ENCODE measurements at regions not wholly inside any gene's neighbourhood (a gene's known extent, or its start where the extent isn't known, plus 50 kb on each side); places are given as distances from the start of the nearest gene placed in this dataset.
"Not testable (repeated sequence)": the region's sequence is repeated elsewhere in the genome, so short reads cannot be mapped to it uniquely, and the experiment has no call there.

DNA sequence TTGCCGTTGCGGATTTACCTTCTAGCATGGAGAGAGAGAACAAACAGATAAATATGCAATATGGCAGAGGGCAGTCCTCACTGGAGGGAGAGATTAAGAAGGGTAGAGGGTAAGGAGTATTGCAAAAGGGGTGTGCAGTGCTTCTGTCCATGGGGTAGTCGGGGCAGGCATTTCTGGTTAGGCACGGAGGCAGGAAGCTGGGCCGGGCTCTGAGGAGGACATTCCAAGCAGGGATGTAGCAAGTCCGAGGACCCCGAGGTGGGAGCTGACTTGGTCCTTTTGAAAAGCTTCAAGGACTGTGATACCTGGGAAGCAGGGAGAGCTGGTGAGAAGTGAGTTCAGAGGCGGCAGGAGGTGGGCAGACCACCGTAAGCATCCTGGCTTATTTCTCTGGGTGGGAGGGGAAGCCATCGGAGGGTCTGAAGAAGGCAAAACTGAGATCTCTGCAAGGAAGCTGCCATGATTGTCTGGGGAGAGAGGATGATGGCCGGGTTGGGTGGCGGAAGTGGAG is 214.9 kb downstream of the FGF9 start:
- H3K4me3 ChIP-seq: no peak overlapping the region
- H3K4me1 ChIP-seq: no peaks in the 10 kb centered on the region
- H3K36me3 ChIP-seq: no peaks in the 10 kb centered on the region
- H3K27ac ChIP-seq: no peak overlapping the region
- intact Hi-C loops (cut with DNase I; ENCODE audit: low total_unique reads): no loop called here
- H3K9me3 ChIP-seq: no peaks in the 10 kb centered on the region
- no peaks in the 10 kb centered on the region for H3K27me3 ChIP-seq
- no peak for DNase-seq (ENCODE audit: low spot score in 2 of 2)
- TF ChIP-seq, protein P1, sequence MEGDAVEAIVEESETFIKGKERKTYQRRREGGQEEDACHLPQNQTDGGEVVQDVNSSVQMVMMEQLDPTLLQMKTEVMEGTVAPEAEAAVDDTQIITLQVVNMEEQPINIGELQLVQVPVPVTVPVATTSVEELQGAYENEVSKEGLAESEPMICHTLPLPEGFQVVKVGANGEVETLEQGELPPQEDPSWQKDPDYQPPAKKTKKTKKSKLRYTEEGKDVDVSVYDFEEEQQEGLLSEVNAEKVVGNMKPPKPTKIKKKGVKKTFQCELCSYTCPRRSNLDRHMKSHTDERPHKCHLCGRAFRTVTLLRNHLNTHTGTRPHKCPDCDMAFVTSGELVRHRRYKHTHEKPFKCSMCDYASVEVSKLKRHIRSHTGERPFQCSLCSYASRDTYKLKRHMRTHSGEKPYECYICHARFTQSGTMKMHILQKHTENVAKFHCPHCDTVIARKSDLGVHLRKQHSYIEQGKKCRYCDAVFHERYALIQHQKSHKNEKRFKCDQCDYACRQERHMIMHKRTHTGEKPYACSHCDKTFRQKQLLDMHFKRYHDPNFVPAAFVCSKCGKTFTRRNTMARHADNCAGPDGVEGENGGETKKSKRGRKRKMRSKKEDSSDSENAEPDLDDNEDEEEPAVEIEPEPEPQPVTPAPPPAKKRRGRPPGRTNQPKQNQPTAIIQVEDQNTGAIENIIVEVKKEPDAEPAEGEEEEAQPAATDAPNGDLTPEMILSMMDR (IDR thresholded peaks at IDR 0.05): no peak
- TF ChIP-seq POLR2A (IDR thresholded peaks at IDR 0.05) (no peak), POLR2AphosphoS5 (IDR thresholded peaks at IDR 0.05) (no peak)

DNA sequence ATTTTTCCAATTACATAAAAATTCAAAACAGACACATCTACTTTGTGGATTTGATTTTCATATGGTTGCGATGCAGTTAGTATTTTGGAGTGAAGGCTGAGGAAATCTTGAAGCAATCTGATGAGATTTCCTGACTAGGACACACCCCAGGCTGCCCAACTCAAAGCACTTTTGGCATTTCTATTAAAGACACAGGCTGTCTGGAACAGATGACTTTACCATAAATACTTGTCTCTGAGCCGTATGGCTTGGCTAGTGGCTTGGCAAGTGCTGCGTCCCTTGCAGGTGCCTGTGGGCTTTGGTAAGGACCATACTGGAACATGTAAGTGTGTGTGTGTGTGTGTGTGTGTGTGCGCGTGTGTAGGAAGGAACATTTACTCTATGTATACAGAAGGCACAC is 218.8 kb downstream of the FGF9 start:
- DNase-seq (ENCODE audit: low spot score in 2 of 2): no peak
- no peak for TF ChIP-seq POLR2A (IDR thresholded peaks at IDR 0.05)
- TF ChIP-seq POLR2AphosphoS5 (IDR thresholded peaks at IDR 0.05): no peak
- TF ChIP-seq, protein P1 (IDR thresholded peaks at IDR 0.05): no peak
- Histone ChIP-seq H3K4me1 (no peaks in the 10 kb centered on the region), H3K27me3 (no peaks in the 10 kb centered on the region), H3K36me3 (no peaks in the 10 kb centered on the region), H3K9me3 (no peaks in the 10 kb centered on the region), H3K4me3 (no peak overlapping the region), H3K27ac (no peak overlapping the region)
- intact Hi-C loops (cut with DNase I; ENCODE audit: low total_unique reads): no loop called here

DNA sequence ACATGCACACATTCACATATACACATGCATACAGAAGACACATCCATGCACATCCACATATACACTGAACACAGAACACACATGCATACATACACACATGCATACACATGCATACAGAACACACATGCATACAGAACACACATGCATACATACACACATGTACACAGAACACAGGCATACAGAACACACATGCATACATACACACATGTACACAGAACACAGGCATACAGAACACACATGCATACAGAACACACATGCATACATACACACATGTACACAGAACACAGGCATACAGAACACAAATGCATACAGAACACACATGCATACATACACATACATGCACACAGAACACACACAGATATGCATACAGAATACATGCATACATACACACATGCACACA is 219.3 kb downstream of the FGF9 start:
- H3K27me3 ChIP-seq; H3K4me1 ChIP-seq; intact Hi-C loops (cut with DNase I; ENCODE audit: low total_unique reads); H3K4me3 ChIP-seq; DNase-seq (ENCODE audit: low spot score in 2 of 2); H3K36me3 ChIP-seq; H3K27ac ChIP-seq; H3K9me3 ChIP-seq: not testable (repeated sequence)

DNA sequence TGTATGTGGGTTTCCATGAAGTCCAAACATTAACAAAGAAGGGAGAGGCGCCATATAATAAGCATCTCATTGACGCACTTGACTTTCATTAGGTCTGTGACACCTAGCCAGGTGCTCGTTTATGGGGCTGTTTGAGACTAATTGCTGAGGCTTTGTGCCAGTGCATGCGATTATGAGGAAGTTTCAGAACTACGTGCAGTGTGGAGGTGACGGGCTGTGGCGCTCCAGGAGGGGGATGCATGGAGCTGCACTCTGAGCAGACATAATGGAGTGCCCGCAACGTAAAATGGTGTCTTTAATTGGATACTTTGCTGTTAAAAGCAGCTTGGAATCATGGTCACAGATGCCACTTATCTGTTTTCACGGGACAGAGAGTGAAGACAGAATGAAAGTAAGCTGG is 223.2 kb downstream of the FGF9 start:
- Histone ChIP-seq H3K27me3 (no peaks in the 10 kb centered on the region), H3K4me3 (no peak overlapping the region), H3K27ac (no peak overlapping the region), H3K9me3 (no peaks in the 10 kb centered on the region), H3K4me1 (no peaks in the 10 kb centered on the region), H3K36me3 (no peaks in the 10 kb centered on the region)
- intact Hi-C loops (cut with DNase I; ENCODE audit: low total_unique reads): no loop called here
- DNase-seq (ENCODE audit: low spot score in 2 of 2): no peak
- TF ChIP-seq POLR2A (IDR thresholded peaks at IDR 0.05): no peak

DNA sequence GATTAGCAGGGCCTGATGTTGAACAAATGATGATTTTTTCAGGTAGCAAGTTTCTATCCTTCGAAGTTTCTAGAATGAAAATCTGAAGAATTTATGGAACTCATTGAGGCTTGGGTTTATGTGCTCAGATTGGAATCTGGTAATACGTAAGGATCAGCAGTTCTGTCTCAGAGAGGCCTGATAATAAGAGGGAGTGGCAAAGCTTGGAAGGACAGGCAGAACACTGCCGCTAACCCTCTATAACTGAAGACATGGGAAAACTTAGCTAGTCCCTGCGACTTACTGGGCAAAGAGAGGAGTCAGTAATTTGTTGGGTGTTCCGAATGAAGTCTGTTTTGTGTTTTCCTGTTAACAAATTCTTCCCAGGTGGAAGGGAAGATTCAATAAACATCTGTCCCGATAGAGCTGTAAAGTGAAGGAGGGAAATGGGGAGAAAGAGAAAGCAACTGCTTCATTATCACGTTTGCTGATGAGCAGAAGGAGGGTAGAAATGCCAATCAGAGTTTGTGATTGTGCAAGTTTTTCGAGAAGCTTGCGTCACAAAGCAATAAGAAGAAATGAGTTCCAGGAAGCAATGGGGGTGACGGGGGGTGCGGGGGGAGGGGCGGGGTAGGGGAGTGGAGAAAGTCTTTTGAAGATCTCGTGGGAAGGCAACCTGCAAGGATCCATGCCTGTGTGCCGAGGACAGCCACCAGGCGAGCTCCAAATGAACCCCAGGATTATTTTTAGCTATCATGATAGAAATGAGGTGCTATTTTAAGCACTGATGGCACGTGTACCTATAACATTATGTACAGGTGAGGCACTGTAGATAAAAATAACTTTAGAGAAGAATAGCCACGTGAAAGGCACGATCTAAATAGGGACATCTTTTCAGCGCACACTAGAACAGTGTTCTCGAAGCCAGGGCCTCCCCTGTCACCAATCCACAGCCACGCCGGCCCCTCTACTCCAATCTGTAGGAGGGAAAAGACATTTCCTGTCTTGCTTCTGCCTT is 224.1 kb downstream of the FGF9 start:
- no peaks in the 10 kb centered on the region for H3K36me3 ChIP-seq
- no peak overlapping the region for H3K4me3 ChIP-seq
- TF ChIP-seq POLR2A (IDR thresholded peaks at IDR 0.05) (no peak), POLR2AphosphoS5 (IDR thresholded peaks at IDR 0.05) (no peak)
- TF ChIP-seq, protein P1 (IDR thresholded peaks at IDR 0.05): no peak
- H3K9me3 ChIP-seq: no peaks in the 10 kb centered on the region
- H3K27me3 ChIP-seq: no peaks in the 10 kb centered on the region
- intact Hi-C loops (cut with DNase I; ENCODE audit: low total_unique reads): no loop called here
- no peaks in the 10 kb centered on the region for H3K4me1 ChIP-seq
- DNase-seq (ENCODE audit: low spot score in 2 of 2): no peak
- H3K27ac ChIP-seq: no peak overlapping the region

DNA sequence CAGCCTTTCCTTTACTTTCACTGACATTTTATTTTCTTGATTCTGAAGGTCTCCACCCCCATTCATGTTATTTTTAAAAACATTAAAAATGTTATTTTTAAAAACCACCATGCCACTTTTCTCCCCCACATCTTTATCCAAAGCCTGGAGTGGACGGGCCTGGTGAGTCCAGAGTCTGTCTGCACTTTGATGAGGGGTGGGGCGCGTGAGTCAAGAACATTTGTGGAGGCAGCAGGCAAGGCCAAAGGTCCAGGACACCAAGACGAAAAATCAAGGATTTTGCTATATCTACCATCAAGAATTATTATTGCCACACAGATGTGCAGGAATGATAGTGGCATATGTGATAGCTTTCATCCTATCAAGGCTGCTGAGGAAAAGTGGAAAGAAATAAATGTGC is 224.9 kb downstream of the FGF9 start:
- no peaks in the 10 kb centered on the region for H3K36me3 ChIP-seq
- H3K9me3 ChIP-seq: no peaks in the 10 kb centered on the region
- intact Hi-C loops (cut with DNase I; ENCODE audit: low total_unique reads): no loop called here
- no peaks in the 10 kb centered on the region for H3K4me1 ChIP-seq
- no peak overlapping the region for H3K27ac ChIP-seq
- TF ChIP-seq, protein P1 (IDR thresholded peaks at IDR 0.05): no peak
- no peak for TF ChIP-seq POLR2A (IDR thresholded peaks at IDR 0.05)
- no peak for TF ChIP-seq POLR2AphosphoS5 (IDR thresholded peaks at IDR 0.05)
- no peak overlapping the region for H3K4me3 ChIP-seq
- no peak for DNase-seq (ENCODE audit: low spot score in 2 of 2)
- H3K27me3 ChIP-seq: no peaks in the 10 kb centered on the region
